Omental fat pad (tissue), 3 donors: ENCODE measurements at regions not wholly inside any gene's neighbourhood (a gene's known extent, or its start where the extent isn't known, plus 50 kb on each side); places are given as distances from the start of the nearest gene placed in this dataset.

Source experiments
- ATAC-seq: fragments of 150-250 bp; one replicate; pipeline ENCODE4 v1.9.1; 2016; ENCODE audit warnings: mild to moderate bottlenecking, moderate library complexity; ENCODE audit not compliant: low FRiP score
- DNase-seq: peaks from one replicate; pipeline ENCODE4 v3.0.0-alpha.2; 2019; ENCODE audit warnings: low spot score
- CTCF ChIP-seq, 3 donors: fragments of 450-650 bp; IDR thresholded peaks; one replicate each; pipeline ENCODE4 v1.5.1; 2016 to 2017; ENCODE audit warnings: antibody characterized with exemption in 3 of 3, mild to moderate bottlenecking in 3 of 3, moderate library complexity in 2 of 3

GRCh38 chr11:40029391-40029790 is 1430.1 kb downstream of the LRRC4C start:
- DNase-seq (no peak), ATAC-seq (no peak)
- TF ChIP-seq CTCF (IDR thresholded peaks at IDR 0.05) = no peak

- ATAC-seq (no peak), DNase-seq (no peak)
- no peak for TF ChIP-seq CTCF (IDR thresholded peaks at IDR 0.05)
Measured at GRCh38 chr11:40027720-40028119, 1431.7 kb downstream of the LRRC4C start.

- DNase-seq = no peak
- no peak for TF ChIP-seq CTCF (IDR thresholded peaks at IDR 0.05)
- no peak for ATAC-seq
Measured at GRCh38 chr11:40023724-40024123, 1435.7 kb downstream of the LRRC4C start.

GRCh38 chr11:40010011-40010410 is 1449.4 kb downstream of the LRRC4C start:
- ATAC-seq = no peak
- DNase-seq = no peak
- TF ChIP-seq CTCF (IDR thresholded peaks at IDR 0.05) = no peak

GRCh38 chr11:39992551-39992950 is 1466.9 kb downstream of the LRRC4C start:
- no peak for TF ChIP-seq CTCF (IDR thresholded peaks at IDR 0.05)
- ATAC-seq (no peak), DNase-seq (no peak)

- no peak for TF ChIP-seq CTCF (IDR thresholded peaks at IDR 0.05)
- no peak for ATAC-seq
- DNase-seq = no peak
Measured at GRCh38 chr11:39990421-39990831, 1469.0 kb downstream of the LRRC4C start.

- no peak for DNase-seq
- no peak for ATAC-seq
- TF ChIP-seq CTCF (IDR thresholded peaks at IDR 0.05) = no peak
Measured at GRCh38 chr11:39975091-39975490, 1484.4 kb downstream of the LRRC4C start.
